GM19035 (cell line): ENCODE measurements at regions not wholly inside any gene's neighbourhood (a gene's known extent, or its start where the extent isn't known, plus 50 kb on each side); places are given as distances from the start of the nearest gene placed in this dataset.

Source experiments
- ATAC-seq: cut with Tn5 transposase; IDR thresholded peaks from one replicate; pipeline ENCODE4 v1.9.1; 2021; ENCODE audit not compliant: unreplicated experiment

DNA sequence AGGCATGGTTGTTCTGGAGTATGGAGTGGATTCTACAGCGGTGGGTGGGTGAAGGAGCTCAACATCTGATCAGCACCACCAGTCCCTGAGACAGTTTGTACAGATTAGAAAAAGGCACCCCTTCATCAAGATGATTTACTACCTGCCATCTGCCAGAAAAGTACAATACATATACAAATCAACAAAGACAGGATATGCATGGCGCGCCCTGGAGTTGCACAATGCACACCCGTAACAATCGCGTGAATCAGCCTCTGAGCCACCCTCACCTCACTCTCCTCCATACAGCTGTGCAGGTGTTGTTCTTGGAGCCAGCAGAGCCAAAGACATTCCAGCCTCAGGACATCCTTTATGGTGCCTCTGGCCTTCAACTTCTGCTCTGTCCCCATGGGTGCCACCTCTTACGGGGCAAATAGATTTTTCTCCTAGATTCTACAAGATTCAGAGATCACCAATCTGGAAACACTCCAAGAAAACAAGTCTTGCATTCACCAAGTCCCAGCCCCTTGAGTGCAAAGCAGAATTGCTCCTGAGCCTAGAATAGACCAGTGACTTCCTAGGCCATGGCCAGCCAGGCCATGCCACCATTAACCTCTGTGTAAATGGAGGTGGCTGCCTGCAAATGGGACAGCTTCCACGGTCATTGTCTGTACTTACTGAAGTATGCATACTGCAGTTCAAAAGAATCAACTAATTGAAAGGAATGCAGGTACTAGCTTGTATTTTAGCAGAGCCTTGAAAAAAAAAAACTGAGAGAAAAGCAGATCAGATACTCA is 490.9 kb downstream of the SOX6 start:
- ATAC-seq = no peak

- no peak for ATAC-seq
Observed at GRCh38 chr11:15867871-15868270, 488.5 kb downstream of the SOX6 start.

- no peak for ATAC-seq
Observed at GRCh38 chr11:15870911-15871310, 485.4 kb downstream of the SOX6 start.

DNA sequence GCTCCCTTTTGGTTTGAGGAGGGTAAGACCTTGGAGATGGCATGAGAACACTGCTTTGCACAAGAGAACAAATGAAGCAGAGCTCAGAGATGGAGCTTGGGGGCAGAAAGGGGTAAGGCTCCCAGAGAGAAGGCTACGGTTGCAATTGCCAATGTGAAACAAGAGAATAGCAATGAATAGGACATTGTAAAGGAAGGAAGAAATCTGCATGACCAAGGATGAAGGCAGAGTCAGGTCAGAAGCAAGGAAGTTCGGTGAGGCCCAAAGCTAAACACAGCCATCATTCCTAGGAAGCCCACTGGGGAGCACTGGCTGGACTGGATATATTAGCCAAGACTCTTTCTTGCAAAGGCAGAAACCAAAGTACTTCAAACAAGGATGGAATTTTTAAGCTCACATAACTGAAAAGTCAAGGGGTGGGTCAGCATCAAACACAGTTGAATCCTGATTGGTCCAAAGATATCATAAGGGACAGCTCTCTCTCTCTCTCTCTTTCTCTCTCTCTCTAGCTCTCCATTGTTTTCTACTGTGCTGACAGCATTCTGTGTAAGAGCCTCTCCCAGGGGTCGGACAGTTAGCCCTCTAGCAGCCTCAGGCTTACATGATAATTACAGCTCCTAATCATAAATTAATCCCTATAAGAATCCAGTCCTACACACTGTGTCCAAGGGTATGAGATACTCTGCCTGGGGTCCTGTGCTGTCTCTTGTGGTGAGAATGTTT is 484.3 kb downstream of the SOX6 start:
- no peak for ATAC-seq

GRCh38 chr11:15873501-15873900 is 482.8 kb downstream of the SOX6 start:
- no peak for ATAC-seq

GRCh38 chr11:15874704-15875103 is 481.6 kb downstream of the SOX6 start:
- ATAC-seq = no peak

- no peak for ATAC-seq
Observed at GRCh38 chr11:15875393-15875792, 481.0 kb downstream of the SOX6 start.

DNA sequence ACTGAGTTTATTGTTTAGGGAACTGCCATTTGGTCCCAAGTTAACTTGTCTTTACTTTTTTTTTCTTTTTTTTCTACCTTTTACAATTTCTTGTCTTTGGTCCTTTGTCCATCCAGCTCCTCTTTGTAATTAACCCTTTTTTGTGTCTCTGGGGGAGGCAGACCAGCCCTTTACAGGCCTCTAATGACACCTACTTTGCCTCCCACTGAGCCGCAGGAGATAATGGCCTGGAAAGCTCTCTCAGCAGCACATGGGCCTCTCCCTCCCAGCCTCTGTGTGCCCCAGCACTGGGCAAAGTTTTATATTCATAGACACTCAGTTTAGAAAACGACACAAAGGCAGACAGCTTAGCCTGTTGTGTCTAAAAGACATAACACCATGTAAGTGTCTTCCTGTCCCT is 480.4 kb downstream of the SOX6 start:
- ATAC-seq = no peak

- peak; percentile 48 for ATAC-seq
Observed at GRCh38 chr11:15878756-15879155, 477.6 kb downstream of the SOX6 start.

- ATAC-seq = no peak
Observed at GRCh38 chr11:15880291-15880690, 476.1 kb downstream of the SOX6 start.

- no peak for ATAC-seq
Observed at GRCh38 chr11:15882876-15883454, 473.4 kb downstream of the SOX6 start.

DNA sequence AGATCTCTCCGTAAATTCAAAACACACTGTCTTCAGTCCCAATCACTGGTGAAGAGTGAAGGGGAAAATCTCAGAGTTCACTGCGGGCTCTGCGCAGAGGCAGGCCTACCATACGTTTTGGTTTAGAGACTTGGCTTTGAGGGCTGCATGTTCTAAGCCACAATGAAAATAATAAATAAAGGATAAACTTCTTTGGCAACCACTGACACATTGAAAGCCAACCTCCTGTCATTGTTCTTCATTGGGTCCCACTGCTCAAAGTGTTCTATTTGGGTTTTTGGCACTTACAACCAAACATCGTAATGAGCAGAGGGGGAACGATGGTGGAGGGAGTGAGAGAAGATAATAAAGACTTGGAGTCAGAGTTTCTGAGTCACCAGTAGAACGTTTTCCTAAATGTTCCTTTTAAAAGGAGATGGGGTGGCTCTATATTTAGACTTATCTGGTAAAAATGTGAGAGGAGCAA is 472.9 kb downstream of the SOX6 start:
- ATAC-seq = no peak

- no peak for ATAC-seq
Observed at GRCh38 chr11:15884141-15884540, 472.2 kb downstream of the SOX6 start.

GRCh38 chr11:15884777-15885540 is 471.4 kb downstream of the SOX6 start:
- ATAC-seq = no peak

DNA sequence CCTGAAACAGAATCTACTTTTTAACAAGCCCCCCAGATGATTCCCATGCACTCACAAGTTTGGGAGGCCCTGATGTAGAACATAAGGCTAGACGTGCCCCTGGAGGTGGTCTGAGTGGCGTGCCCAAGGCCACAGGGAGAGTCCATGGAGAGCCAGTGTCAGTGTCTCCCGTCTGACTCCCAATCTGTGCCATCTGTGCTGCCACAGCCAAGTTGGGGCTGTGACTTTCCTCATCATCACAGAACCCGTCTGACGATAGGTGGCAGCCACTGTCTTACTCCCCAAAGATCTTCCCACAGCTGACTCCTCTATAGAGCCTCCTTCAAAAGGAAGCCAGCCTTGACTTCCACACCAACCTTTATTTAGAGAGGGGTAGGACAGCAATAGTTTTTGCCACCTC is 470.5 kb downstream of the SOX6 start:
- ATAC-seq = no peak

DNA sequence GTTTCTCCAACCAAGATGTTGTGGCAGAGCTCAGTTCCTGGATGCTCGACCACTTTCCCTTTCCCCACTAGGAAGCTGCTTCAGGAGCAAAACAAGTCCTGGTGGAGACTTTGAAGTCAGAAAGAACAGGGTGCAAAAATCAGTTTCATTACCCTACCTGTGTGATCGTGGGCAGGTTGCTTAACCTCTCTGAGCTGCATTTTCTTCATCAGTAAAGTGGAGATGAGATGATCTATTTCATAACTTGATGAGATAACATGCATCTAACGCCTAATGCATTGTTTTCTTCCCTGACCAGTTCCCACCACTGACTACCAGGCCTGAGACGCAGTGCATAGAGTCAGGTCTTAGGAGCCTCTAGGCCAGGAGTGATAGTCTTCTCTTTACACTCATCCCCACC is 470.0 kb downstream of the SOX6 start:
- ATAC-seq = no peak

GRCh38 chr11:15886866-15887265 is 469.5 kb downstream of the SOX6 start:
- no peak for ATAC-seq

DNA sequence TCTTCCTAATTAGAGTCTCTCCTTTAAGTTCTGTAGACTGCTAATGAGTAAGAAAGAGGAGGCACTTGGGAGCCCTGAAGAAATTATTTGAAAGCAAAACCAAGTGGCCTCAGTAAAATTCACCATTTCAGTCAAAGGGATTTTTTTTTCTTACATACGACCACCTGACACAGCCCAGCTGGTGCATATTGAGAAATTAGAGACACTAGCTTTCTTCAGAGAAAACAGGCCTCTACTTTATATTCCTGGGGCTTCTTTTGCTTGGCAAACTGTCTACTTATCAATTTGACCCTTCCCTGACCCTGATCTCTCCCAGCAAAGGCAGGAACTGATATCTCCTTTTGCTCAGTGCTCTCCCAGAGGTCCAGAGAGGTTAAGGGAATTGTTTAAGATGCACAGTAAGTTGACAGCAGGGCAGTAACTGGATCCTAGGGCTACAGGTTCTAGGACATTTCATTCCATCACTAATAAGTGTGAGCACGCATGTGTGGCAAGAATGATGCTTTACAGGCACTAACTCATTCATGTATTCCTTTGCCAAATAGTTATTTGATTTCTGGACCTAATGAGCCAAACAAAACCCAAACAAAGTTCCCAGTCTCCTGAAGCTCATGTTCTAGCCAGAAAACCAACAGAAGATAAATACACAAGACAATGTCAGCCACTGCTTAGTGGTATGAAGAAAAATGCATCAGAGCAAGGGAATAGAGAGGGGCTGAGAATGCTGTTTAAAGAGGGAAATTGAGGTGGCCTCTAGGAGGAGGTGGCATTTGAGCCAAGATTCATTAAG is 467.6 kb downstream of the SOX6 start:
- no peak for ATAC-seq

GRCh38 chr11:15889363-15890030 is 466.8 kb downstream of the SOX6 start:
- ATAC-seq = no peak
